NCI-H82 (cell line): ENCODE measurements at regions not wholly inside any gene's neighbourhood (a gene's known extent, or its start where the extent isn't known, plus 50 kb on each side); places are given as distances from the start of the nearest gene placed in this dataset.

Source experiments
- DNase-seq: peaks from one replicate; lab custom pipeline; 2025; lab: John Stamatoyannopoulos, UW

DNA sequence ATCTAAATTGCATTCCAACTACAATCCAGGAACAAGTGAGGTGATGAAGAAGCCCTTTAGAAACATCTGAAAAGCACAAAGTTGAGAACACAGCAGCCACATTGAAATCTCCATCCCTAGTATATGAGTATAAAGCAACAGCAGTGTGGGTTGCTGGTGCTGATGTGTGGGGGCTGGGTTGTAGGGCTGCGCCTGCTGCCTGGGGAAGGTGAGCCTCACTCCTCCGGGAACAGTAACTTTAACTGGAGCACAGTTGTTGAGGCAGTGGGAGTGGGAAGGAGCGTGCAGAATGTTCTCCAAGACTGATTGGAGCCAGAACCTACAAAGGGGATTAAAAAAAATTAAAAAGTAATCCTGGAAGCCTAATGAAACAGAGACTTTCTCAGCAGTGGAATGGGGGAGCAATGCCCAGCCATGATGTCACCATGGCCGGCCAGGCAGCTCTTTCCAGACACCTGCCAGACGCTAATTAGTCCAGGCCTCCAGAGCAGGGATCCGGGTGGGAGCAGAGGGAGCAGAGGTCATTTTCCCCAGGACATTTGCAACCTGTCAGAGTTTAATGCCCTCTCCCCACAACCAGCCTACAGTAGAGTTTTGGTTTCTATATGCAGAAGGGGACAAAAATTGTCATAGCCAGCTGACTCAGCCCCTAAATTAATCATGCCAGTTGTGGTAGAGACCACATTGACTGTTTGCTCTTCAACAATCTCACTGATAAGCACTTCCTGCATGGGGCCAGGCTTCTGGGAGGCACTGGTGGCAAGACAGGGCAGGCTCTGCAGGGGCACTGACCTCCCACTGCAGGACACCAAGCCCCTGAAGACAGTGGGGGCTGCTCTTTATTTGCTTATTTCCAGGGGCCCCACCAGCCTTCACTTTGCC is 133.0 kb upstream of the ZNF32 start:
- DNase-seq: no peak

GRCh38 chr10:43778571-43778970 is 129.9 kb upstream of the ZNF32 start:
- no peak for DNase-seq

- DNase-seq: peak; percentile 1
Measured at GRCh38 chr10:43775384-43775783, 126.7 kb upstream of the ZNF32 start.

DNA sequence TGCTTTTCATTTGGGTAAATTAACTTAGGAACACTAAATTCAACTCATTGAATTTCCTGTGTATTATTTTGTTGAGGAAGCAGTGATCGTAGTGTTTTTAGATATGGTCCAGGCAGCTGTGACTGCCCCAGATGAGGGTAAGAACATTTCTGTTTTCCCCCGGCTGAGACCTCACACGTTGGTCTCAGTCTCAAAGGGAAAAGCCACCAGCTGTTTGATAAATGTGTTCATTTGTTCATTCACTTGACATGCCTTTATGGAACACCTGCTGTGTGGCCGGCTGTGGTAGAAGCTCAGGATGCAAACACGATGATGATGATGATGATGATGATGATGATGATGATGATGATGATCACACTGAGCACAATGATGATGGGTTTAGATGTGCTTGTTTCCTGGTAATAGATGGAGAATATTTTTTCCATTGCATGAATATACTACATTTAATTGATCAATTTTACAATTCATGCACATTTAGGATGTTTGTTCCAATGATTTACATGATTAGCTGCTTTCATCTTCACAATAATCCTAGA is 125.6 kb upstream of the ZNF32 start:
- no peak for DNase-seq

DNA sequence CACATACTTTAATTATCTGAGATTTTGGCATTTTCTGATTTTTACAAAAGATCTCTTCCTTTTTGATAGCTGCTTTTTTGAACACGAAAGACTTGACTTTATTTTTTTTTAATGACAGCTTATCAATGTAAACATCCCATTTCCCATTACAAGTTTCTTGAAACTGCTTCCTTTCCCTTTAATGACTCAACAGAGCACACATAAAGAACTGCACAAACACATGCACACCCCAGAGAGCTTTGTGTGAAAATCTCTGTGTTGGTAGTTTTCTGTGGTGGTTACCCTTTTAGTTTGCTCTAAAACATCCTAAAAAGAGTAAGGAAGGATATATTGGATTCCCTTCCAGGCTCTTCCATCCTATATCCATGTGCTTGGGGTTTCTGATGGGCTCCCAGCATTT is 125.1 kb upstream of the ZNF32 start:
- no peak for DNase-seq

- DNase-seq: no peak
Measured at GRCh38 chr10:43772171-43772570, 123.5 kb upstream of the ZNF32 start.

DNA sequence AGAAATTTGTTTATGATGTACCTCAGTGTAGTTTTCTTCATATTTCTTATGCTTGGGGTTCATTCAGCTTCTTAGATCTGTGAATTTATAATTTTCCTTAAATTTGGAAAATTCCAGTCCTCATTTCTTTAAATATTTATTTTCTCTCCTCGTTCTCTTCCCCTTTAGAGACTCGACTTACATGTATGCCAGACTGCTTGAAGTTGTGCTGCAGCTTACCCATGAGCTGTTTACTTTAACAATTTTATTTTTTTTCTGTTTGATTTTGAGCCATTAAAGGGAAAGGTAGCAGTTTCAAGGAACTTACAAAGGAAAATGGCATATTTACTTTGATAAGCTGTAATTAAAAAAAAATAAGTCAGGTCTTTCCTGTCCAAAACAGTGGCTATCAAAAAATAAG is 123.0 kb upstream of the ZNF32 start:
- DNase-seq: no peak

DNA sequence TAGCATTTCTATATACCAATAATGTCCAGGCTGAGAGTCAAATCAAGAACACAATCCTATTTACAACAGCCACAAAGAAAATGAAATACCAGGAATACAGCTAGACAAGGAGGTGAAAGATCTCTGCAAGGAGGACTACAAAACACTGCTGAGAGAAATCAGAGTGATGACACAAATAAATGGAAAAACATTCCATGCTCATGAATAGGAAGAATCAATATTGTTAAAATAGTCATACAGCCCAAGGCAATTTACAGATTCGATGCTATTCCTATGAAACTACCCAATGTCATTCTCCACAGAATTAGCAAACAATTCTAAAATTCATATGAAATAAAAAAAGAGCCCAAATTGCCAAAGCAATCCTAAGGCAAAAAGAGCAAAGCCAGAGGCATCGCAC is 116.8 kb upstream of the ZNF32 start:
- DNase-seq: no peak

GRCh38 chr10:43763846-43764245 is 115.2 kb upstream of the ZNF32 start:
- DNase-seq: no peak

DNA sequence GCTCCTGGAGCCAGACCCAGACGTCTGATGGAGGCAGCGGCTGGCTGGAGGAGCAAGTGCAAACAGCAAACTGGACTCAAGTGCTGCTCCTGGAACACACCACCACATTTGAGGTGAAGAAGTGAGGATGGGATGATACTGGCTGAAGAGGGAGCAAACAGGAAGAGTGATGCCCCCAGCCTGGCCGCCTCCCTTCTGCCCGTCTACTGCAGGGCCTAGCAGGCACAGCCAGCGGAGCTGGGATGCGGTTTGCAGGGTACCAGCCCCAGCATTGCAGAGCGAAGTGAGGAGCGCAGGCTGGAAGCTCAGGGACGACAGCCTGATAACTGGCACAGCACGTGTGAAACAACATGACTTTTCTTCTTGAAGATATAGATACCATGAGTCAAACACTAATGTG is 111.8 kb upstream of the ZNF32 start:
- no peak for DNase-seq

- DNase-seq: no peak
Measured at GRCh38 chr10:43759216-43759615, 110.5 kb upstream of the ZNF32 start.

GRCh38 chr10:43756341-43756740 is 107.7 kb upstream of the ZNF32 start:
- DNase-seq: no peak

GRCh38 chr10:43754569-43755260 is 106.0 kb upstream of the ZNF32 start:
- no peak for DNase-seq

DNA sequence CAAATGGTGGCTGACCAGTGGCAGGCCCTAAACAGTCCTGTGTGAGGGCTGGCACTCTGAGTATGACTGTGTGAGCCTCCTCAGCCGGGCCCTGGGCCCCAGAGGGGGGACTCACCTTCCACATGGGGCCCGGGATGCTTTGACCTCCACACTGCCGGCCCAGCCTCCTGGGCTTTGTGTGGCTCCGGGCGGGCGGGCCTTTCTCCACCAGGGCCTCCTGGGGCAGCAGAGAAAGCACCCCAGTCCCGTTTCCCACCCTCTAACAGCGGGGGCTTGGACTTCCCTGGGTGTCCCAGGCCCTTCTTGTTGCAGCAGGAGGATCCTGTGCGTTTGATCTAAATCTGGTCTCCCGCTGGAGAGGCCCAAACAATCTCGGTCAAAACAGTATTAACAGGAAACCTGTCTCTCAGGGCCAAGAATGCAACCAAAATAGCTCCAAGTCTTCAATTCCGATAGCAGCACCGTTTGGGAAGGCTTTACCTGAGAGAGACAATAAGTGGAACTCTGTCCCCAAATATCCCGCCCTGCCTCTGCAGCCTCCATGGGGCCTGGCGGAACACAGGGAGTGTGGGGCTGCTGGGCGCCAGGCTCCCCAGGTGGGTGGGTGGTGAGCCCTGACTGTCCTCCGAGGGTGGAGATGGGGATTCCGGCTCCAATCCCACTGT is 104.8 kb upstream of the ZNF32 start:
- DNase-seq: no peak

DNA sequence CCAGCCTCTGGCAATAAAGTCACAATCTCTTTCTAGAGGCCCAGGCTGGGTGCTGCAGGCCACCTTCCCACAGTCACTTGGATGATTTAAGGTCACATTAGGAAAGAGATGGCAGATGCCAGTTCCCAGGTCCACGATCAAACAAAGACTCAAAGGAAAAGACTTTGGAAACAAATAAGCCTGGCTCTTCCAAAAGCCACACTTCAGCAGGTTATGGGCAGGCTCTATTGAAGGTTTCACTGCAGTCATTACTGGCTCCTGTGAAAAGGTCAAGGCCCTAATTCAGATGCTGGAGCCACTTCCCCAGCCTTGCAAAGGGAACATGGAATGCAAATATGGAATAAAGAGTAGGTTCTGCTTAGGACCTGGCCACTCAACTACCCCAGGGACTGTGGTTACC is 104.0 kb upstream of the ZNF32 start:
- DNase-seq: no peak

- DNase-seq: no peak
Measured at GRCh38 chr10:43751646-43752045, 103.0 kb upstream of the ZNF32 start.

DNA sequence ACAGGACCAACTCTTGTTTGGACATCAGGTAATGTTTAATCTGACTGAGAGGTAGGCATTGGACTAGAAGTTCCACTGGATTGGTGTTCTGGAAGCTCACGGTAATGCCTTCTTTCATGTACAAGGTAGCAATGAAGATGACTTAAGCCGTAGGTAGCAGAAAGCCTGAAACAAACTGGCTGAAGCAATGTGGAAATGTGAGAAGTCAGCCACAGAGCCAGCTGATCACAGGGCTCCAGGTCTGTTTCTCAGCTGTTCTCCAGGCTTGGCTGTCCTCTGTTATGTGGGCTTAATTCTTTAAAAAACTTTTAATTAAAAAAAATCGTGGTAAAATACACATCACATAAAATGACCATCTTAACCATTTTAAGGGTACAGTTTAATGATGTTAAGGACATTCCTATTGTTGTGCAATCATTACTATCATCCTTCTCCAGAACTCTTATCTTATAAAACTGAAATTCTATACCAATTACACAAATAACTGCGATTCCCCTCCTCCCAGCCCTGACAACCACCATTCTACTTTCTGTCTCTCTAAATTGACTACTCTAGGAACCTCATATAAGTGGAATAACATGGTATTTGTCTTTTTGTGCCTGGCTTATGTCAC is 101.4 kb upstream of the ZNF32 start:
- DNase-seq: no peak

DNA sequence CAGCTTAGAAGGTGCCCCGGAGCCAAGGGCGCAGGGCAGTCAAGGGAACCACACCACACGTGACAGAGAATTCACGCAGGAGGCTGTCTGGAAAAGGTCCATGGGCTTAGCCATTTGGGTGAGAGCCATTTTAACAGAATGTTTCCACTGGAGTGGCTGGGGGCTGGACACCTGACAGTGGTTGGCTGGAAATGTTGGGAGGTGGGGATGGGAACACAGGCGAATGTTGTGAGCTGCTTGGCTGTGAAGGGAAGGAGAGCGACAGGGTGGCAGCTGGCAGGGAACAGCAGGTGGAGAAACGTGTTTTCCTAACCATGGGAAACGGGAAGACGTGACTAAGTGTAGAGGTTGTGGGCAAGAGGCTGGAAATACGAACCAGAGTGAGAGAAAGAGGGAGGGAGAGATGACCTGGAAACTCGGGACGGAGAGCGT is 100.5 kb upstream of the ZNF32 start:
- no peak for DNase-seq

- DNase-seq: no peak
Measured at GRCh38 chr10:43748560-43748959, 99.9 kb upstream of the ZNF32 start.

DNA sequence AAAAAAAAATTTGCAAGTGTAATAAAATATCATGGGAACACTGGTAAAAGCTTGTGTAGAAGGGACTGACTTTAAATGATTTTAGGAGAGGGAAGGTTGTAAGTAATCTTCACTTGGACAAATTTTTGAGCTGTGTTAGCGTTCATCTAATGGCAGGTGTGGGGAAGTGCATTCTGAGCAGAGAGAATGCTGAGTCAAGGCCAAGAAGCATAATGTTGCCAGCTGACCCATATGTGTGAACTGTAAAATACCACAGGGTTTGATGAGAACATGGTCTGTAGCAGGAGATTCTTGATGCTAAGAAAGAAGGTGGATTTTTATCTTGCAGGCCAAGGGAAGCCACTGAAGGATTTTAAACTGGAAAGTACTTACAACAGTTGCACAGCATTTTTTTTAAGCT is 98.2 kb upstream of the ZNF32 start:
- DNase-seq: no peak

DNA sequence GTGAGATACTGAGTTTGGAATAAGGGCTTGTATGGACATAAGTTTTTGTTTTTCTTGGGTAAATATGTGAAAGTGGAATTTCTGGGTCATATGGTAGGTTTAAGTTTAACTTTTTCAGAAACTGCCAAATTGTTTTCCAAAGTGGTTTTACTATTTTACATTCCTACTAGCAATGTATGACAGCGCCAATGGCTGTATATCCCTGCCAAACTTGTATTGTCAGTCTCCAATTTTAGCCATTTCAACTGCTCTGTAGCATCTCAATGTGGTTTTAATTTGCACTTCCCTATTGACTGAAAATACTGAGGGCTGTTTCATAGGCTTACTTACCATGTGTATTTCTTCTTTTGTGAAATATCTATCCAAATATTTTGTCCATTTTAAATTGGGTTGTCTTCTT is 90.5 kb upstream of the ZNF32 start:
- no peak for DNase-seq

DNA sequence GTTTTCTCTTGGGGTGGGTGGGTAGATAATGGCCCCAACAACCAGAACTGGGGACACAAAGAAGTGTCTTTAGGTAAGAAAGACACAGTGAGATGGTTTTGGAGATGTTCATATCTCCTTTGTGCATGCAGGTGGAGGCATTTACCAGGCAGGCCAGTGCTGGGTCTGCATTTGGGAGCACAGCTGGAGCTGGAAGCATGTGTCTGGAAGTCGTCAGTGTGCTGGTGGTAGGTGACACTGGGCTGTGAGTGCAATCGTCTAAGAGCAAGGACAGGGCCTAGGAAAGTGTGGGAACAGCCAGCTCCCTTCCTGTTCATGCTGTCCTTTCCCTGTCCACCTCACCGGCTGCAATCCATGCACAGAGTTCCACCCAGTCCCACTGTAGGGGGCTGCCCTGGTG is 88.3 kb upstream of the ZNF32 start:
- DNase-seq: no peak
